Fibroblast of skin of right biceps (primary cell): ENCODE measurements at regions not wholly inside any gene's neighbourhood (a gene's known extent, or its start where the extent isn't known, plus 50 kb on each side); places are given as distances from the start of the nearest gene placed in this dataset.
"Not testable (repeated sequence)": the region's sequence is repeated elsewhere in the genome, so short reads cannot be mapped to it uniquely, and the experiment has no call there.

ENCODE experiments used
- DNase-seq: peaks from one replicate; pipeline ENCODE4 v3.0.0-alpha.2; 2013

DNA sequence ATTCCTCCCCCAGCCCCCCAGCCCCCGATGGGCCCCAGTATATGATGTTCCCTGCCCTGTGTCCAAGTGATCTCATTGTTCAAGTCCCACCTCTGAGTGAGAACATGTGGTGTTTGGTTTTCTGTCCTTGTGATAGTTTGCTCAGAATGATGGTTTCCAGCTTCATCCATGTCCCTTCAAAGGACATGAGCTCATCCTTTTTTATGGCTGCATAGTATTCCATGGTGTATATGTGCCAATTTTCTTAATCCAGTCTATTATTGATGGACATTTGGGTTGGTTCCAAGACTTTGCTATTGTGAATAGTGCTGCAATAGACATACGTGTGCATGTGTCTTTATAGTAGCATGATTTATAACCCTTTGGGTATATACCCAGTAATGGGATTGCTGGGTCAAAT, 495.3 kb downstream of the OMA1 start:
- not testable (repeated sequence) for DNase-seq

DNA sequence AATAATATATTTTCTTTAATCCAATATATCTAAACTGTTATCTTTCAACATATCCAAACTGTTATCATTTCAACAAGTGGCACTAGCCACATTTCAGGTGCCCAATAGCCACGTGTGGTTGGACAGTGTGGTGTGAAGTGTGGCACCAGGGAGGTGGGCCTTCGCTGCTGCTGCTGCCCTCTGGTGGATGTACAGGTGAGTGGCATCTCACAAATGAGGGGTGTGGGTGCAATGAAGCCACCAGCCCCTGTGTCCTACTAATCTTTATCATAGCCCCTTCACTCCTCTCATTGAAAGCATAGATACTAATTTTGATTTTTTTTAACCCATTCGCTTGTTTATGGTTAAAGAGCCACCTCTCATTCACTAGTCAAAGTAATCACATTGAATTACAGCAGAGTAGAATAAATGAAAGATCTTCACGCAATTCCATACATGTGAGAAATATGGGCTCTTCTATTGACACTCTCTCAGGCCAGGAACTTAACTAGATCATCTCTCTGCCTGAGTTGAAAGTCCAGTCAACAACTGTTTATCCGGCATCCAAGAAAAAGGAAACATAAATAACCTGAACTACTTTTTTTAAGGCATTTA, 499.2 kb downstream of the OMA1 start:
- peak; percentile 7 for DNase-seq

DNA sequence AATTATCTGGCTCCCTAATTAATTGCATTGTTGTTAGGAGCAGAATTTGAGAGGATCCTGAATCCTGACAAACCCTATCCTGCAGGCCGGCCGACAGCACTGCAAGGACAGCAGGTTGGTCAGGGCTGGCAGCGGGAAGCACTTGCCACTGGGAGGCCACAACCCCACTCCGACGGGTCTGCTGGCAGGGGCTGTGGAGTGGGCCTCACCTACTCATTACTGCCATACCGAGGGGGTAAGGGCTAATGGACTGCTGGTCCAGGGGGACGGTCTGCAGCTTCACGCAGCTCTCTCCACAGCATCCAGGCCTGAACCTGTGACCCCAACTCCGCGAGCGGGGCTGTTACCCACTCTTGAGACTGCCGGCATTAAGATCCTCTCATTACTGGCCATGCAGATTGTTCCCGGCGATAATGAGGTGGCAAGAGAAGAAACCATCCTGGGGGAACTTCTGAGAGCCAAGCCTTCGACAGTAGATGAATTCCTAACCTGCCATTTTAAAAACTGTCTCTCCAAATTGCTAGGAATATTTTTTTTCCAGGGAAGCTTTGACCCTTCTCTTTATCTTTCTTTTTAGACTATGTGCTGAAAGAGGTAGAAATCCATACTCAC, 501.3 kb downstream of the OMA1 start:
- DNase-seq, result no peak

DNA sequence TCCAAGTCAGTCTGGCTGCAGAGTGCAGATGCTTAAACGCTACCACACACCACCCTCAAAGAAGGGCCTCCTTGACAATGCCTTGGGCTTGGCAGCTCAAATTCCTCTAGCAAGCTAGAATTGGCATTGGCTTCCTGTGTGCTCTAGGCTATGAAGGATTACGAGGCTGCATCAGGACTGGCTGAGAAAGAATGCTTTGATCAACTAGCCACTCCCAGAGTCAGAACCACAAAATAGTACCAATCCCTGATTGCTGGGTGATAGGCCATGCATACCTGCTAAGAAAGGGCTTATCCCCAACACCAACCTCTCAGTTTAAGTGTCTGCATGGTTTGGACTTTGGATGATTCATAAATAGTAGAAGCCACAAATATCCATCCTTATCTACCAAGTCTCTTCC, 504.9 kb downstream of the OMA1 start:
- DNase-seq, result no peak

DNA sequence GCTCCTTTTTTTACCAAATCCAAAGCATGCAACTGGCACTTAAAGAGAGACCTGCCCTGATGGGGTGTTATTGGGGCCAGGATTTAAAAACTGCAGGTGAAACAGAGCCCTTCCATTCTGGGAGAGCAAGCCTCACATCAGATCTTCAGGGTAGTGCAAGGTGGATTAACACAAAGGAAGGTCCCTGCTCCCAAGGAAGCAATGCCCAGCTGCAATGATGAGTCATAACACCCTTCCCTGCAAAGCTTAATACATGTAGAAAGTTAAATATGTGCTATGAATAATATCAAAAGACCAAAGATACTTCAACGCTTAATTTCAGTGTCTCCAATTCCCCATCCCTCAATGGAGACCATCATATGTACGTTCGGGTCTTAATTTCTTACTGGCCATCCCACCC, 508.0 kb downstream of the OMA1 start:
- no peak for DNase-seq

DNA sequence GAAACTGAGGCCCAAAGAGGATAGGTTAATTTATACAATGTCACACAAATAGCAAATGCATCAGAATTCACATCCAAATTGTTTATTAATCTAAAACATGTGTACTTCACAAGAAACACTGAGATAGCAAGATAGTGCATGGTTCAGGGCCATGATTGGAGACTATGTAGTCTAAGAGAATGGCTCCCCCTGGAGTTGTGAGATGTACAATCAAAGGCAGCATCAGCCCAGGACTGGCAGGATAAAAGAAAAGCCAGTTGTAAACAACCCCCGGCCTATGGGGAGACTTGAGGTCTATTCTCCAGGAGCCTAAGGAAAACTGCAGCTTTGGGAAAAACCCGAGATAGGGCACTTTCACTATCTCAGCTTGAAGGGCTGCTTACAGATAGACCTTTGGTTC, 511.0 kb downstream of the OMA1 start:
- peak; percentile 39 for DNase-seq

DNA sequence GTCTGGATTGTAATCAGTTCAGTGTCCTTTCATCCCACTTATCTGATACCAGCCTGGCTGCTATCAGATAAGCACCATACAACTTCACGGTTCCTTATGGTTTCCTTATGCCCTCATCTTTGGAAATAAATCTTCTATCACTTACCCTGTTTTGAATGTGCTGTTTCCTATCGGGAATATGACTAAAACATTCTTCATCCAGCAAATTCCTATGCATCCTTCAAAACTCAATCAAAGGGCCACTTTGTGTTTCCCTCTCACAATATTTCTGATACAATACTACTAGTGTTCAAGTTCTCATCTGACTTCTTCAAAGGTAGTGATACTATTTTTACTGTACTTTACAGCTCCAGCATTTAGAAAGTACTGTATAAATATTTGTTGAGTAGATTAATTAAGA, 513.2 kb downstream of the OMA1 start:
- DNase-seq, result no peak

DNA sequence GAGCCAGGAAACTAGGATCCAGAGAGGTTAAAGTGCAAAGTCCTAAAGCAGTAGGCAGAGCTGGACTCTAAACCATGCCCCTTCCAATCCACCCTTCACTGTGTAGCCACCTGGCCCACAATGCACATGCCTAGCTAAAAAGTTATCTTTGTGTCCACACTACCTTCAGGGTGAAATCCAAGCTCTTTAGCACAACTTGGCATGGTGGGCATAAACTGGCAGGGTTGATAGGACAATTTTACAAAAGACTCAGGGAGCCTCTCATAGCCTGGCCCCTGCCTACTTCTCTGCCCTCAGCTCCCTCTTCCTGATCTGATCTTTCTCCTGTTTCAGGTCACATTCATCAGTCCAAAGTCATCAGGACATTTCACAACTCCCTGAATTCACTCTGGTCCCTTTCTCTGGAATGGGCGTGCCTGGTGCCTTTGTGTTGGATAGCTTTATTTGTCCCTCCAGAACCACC, 513.9 kb downstream of the OMA1 start:
- no peak for DNase-seq

DNA sequence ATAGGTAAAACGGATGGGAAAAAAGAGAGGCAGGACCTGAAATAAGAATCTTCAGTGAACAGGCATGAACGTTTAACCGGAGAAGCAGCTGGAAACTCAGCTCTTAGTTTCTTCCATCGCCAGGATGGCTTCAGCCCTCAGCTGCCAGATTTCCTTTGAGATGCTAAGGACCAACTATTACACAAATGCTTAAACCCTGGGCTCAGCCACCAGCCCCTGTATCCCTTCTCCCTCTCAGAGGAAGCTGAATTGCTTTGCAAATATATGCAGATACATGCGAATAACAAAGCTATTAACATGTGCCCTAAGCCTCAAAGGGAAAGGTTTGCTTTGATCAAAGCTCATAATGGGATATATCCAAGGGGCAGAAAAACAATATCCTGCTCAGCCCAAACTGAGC, 515.1 kb downstream of the OMA1 start:
- no peak for DNase-seq

DNA sequence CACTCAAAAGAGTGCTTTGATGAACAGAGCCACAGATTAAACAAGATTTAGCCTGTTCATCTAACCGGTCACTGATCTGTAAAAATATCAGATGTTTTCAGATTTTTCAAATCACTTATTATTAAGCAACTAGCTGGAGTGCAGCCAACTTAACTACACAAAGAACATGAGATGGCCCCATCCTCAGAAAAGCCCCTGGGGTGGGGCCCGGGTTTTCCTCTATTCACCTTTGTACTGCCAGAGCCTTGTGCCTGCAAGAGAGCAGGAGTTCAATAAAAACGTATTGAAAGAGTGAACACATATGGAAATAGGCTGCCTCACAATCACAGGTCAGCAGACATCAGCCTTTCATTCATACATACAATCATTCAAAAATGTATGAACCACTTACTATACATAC, 516.1 kb downstream of the OMA1 start:
- no peak for DNase-seq

DNA sequence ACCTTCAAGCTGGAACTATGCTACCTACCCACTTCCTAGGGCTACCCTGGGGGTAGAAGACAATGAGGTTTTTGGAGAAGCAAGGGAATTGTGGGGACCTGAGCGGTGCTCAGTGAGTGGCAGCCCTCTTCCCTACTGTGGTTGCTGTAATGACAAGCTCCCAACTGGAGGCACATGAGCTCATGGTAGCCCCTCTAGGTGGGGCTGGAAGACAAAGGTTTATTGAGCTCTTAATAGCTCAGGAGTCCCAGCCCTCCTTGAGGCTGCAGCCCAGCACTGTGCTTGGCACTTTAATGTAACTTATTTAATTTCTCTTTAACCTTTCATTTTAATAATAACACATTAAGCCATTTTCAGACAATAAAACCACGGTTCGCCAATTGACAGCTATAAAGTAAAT, 528.9 kb downstream of the OMA1 start:
- no peak for DNase-seq

DNA sequence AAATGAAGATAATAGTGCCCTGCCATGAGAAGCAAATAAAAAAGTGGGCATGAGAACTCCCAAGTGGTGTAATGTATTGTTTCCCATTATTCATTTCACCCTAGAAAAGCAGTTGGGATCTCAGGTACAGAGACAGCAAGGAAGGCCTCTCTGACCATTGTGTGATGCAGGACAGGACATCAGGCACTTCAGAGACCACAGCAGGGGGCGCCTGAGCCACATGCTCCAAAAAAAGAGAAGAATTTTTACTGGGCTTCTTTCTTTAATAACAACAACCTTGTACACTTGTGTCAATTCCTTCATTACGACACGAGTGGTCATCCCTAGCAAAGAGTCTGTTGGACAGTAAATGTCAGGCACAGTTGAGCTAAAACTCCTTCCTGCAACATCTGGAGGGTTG, 533.3 kb downstream of the OMA1 start:
- DNase-seq, result no peak

DNA sequence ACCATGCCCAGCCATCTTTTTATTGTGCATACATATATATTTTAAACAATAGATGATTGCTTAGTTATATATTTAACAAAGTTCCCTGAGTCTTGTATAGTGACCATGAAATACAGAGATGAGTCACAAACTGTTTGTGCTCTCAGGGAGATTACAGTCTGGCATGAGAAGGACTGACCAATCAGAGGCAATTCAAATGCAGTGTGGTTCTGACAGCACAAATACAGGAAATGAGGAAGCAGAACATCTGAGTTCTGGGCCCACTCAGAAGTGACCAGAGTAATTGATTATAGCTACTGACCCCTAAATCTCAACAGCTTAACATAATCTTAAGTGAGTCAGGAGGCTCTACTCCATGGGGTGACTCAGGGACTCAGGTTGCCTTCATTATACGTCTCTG, 534.5 kb downstream of the OMA1 start:
- peak; percentile 1 for DNase-seq

DNA sequence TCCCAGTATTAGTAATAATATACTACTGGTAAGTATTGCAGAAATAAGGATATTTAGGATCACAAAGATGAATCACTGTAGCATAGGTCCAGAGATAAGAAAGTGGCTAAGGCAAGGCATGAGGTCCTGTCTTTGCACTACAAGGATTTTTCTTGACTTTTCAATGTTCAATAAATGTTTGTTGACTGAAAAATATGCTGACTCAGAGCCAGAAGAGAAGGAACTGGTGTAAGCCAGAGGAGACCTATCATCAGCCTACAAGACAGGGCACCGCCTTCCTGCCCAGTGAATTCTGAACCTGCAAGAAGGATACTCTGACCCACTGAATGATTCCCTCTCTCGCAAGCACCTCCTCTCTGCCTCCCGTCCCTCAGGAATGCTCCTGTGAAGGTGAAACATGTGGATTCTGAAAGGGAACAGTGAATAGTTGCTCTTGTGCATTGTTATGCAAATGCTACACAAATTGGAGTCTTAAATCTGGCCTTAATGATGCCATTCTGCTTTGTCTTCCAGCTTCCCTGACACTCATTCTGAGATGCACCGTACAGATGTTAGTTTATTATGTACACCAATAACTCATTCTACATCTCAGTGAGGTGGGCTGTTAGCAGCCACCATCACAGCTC, 540.0 kb downstream of the OMA1 start:
- DNase-seq, result no peak

DNA sequence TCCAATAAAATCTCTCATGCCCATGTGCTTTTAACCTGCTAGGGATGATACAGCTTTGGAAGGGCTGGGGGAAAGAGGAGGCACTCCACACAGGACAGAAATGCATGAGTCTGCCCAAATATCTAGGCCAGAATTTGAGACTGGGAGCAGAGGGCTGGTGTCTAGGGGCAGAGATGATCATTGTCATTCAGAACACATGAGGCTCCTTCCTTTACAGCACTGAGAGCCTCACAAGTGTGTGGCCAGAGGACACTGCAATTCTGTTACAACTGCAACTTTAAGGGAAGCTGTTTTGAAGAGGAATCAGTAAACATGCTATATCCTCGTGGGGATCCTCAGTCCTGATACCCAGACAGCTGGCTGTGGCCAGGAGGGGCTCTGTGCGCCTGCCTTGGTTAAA, 541.3 kb downstream of the OMA1 start:
- DNase-seq, result no peak

DNA sequence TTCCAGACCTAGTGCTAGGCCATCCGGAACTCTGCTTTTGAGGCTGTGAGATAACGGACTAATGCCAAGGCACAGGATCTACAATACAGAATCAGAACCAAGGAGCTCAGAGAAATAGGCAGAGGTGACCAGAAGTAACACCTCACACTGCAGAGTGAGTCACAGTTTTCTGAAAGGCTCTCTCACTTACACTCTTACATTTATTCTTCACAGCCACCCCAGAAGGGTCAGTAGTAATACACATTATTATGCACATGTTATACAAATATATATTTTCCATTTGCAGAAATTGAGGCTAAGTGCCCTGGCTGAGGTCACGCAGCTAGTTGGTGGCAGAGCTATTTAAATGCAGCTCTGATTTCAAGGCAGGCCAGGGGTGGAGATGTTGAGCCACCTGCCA, 542.5 kb downstream of the OMA1 start:
- DNase-seq, result no peak

DNA sequence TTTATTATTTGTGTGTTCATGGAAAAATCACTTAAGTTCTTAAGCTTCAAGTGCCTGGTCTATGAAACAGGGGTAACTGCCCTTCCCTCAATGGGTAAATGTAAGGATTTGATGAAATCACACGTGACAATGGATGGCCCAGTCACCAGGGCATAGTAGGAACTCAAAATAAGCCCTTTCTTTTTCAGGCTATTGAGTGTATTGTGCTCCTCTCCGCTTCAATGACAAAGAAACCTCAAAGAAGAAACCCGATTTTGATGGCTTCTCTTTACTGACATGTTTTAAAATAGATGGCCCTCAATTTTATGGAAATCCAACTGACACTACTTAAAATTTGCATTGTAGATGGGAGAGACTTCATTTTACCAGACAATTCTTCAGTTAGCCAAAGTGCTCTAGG, 543.5 kb downstream of the OMA1 start:
- DNase-seq, result no peak

DNA sequence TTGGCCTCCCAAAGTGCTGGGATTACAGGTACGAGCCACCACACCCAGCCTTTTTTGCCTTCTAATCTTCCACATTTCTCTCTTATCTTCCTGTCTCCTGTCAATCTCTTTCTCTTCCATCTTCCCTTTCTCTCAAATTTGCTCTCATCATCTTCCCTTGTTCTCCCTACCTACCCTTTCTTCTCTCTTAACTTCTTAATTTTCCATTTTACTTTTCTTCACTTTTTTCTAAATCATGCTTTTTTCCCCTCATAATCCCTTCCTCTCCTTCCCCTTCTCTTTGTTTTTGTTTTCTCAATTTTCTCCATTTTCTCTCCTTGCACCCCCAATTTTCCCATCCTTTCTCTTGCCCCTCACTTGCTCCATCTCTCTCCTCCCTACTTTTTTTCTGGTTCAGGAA, 545.7 kb downstream of the OMA1 start:
- no peak for DNase-seq

DNA sequence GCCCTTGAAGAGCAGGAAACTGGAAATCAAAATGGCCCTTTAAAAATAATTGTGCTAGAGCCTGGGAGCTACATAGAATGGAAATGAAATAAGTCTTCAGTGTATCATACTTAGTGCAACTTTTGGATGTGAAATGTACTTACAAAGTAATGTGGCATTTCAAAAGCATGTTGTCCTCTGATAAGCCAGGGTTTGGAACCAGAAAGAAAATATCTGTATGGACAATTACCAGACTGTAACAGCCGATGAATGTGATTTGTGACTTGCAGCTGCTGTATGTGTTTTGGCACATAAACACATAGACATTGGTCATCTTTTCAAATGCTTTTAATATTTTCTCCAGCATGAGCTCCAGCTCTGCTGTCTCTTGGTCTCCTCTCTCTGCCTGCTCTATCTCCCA, 546.4 kb downstream of the OMA1 start:
- DNase-seq, result no peak

DNA sequence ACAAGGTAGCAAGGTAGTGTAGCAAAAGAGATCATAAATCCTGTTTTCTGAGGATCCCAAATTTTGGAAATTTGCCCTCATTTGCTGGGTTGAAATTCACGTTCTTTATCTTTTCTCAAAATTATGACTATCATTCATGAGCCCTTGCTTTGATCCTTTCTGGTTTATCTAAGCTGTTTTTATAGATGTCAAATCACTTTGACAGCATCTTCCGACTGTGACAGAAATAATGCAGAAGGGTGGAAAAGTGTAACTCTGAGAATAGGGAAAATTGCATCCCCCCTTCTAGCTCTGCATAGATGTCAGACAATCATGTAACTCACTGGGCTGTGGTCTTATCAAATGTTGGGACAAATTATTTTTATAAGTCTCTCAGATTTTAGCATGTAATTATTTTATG, 550.1 kb downstream of the OMA1 start:
- no peak for DNase-seq

DNA sequence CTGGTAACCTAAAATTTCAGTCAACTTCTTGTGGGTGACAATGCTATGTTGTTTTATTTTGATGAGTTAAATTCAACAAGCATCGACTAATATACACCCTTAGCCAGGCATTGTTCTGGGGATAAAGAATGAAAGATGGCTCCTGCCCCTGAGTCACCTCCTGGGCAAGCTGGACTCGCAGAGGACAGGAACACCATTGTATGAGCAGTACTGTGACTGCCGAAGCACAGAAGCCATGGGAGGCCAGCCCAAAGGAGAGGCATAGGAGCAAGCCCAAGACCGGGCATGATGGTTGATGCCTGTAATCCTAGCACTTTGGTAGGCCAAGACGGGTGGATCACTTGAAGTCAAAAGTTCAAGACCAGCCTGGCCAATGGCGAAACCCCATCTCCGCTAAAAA, 555.2 kb downstream of the OMA1 start:
- DNase-seq, result no peak

DNA sequence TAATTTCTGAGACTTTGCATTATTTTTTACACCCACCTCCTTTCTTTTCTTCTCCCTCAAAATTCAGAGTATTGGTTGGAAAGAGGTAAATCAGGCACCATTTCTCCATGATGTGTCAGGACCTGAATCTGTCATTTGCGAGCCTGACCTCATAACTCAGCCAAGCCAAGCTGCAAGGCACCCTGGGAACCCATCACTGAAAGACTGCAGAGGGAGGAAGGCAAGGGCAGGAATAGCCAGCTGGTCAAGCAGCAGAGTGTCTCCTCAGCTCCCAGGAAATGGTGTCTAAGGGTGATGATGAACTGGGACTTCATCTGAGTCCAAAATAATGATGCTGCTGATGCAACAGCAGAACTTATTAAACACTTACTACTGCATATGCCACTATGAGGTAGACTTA, 556.6 kb downstream of the OMA1 start:
- DNase-seq, result no peak

DNA sequence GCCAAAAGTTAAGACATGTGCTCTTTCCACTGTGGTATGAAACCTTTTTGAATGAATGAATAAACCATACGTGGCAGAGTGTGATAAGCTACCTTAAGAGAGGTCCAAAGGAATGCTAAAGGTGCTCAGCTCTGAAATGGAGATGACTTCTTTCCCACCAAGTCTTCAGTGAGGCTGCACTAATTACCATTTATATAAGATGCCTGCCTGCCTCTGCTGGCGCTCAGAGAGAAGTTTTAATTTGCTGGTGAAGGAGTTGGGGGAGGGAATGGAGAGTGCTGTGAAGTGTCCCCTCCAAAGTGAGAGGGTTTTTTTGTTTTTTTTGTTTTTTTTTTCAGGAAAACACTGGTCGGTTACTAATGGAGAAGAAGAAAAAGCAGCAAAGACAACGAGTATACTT, 559.0 kb downstream of the OMA1 start:
- DNase-seq, result no peak

DNA sequence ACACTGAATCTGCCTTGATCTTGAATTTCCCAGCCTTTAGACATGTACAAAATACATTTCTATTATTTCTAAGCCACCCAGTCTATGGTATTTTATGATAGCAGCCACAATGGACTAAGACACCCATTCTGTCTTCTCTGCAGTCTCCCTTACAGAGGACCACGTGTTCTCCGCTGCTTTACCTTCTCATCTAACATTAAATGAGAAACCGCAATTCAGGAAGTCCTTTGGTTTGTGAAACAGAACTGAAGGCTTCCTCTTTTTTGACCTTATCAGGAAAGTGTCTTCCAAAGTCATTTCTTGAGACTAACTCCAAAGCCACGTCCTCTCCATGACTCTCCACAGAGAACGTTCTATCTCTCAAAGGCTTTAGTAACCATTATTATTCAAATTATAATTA, 560.1 kb downstream of the OMA1 start:
- DNase-seq, result no peak

DNA sequence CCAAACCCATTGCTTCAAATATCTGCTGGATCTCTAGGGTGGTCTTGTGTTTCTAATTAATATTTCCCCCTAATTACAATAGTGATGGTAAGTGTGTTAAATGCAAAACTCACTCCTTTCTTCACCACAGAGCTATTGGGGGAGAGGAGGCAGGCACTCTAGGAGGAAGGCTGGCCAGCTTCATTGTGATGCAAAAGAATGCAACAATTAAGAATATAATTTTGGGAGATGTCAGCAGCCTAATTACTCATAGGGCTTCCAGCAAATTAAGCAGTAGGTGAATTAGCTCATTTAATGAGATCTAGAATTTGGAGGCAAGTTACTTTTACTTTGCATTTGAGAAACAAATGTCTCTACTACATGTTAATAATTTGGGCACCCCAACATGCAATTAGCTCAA, 560.4 kb upstream of the DAB1 start:
- no peak for DNase-seq
